ENCODE measurements at regions not wholly inside any gene's neighbourhood (a gene's known extent, or its start where the extent isn't known, plus 50 kb on each side); places are given as distances from the start of the nearest gene placed in this dataset.

- Histone ChIP-seq H3K4me3 (no peak overlapping the region), H3K27ac (no peak overlapping the region), H3K9me2 (ENCODE audit: insufficient read depth) (no peaks in the 10 kb centered on the region), H3K79me2 (ENCODE audit: low read depth) (no peaks in the 10 kb centered on the region), H2AFZ (no peak overlapping the region), H3K9me3 (ENCODE audit: insufficient read depth, low read depth) (no peaks in the 10 kb centered on the region), H3K4me1 (replicated peaks; ENCODE audit: insufficient read depth) (peaks cover under 1% of the 10 kb centered on the region; the same call in 1 of the 2 replicates), H3F3A (ENCODE audit: insufficient read depth, low read depth) (peaks cover 3% of the 10 kb centered on the region; the same call in 1 of the 2 replicates), H4K20me1 (ENCODE audit: insufficient read depth) (no peaks in the 10 kb centered on the region), H3K36me3 (ENCODE audit: low read depth) (no peaks in the 10 kb centered on the region), H3K4me2 (no peak overlapping the region), H3K27me3 (ENCODE audit: insufficient read depth, low read depth) (no peaks in the 10 kb centered on the region)
- no peak for DNase-seq
- ChIA-PET CTCF (interaction anchor here (0.6 to 0.7 kb wide), 2 partner anchors 203 to 1377 kb away, joined by 3 to 7 read pairs; no protein-coding TSS in a partner anchor), POLR2A (ENCODE audit: unreplicated experiment) (no interaction called here)
- BruUV-seq (replicated peaks): no TSS peak
- TF ChIP-seq CTCF (conservative IDR thresholded peaks at IDR 0.05) (no peak), EZH2 (IDR thresholded peaks at IDR 0.05; ENCODE audit: low read depth) (no peak)
- intact Hi-C loops (cut with micrococcal nuclease; ENCODE audit: unreplicated experiment): loop anchor here (5.0 to 10.0 kb wide), 3 partner anchors 440 to 1017 kb away; no protein-coding TSS in a partner anchor
These were observed 133.7 kb upstream of the CDK1 start for GRCh38 chr10:60644436-60645130.

- H3F3A ChIP-seq (ENCODE audit: insufficient read depth, low read depth): peaks cover 3% of the 10 kb centered on the region; the same call in 1 of the 2 replicates
- CTCF ChIA-PET: interaction anchor here (0.7 kb wide), 1 partner anchor 440 kb away, joined by 3 read pairs; no protein-coding TSS in a partner anchor
- H3K4me2 ChIP-seq: no peak overlapping the region
- H3K79me2 ChIP-seq (ENCODE audit: low read depth): no peaks in the 10 kb centered on the region
- no peaks in the 10 kb centered on the region for H3K9me2 ChIP-seq (ENCODE audit: insufficient read depth)
- no peaks in the 10 kb centered on the region for H3K9me3 ChIP-seq (ENCODE audit: insufficient read depth, low read depth)
- no peak overlapping the region for H3K27ac ChIP-seq
- intact Hi-C loops (cut with micrococcal nuclease; ENCODE audit: unreplicated experiment): loop anchor here (10.0 kb wide), 1 partner anchor 439 kb away; no protein-coding TSS in a partner anchor
- no TSS peak for BruUV-seq (replicated peaks)
- no peak for DNase-seq
- TF ChIP-seq EZH2 (IDR thresholded peaks at IDR 0.05; ENCODE audit: low read depth) (no peak), CTCF (conservative IDR thresholded peaks at IDR 0.05) (no peak)
- no peaks in the 10 kb centered on the region for H3K4me1 ChIP-seq (replicated peaks; ENCODE audit: insufficient read depth)
- H3K36me3 ChIP-seq (ENCODE audit: low read depth): no peaks in the 10 kb centered on the region
- H3K27me3 ChIP-seq (ENCODE audit: insufficient read depth, low read depth): no peaks in the 10 kb centered on the region
- H3K4me3 ChIP-seq: no peak overlapping the region
- POLR2A ChIA-PET (ENCODE audit: unreplicated experiment): no interaction called here
- no peaks in the 10 kb centered on the region for H4K20me1 ChIP-seq (ENCODE audit: insufficient read depth)
- no peak overlapping the region for H2AFZ ChIP-seq
These were observed 134.4 kb upstream of the CDK1 start for GRCh38 chr10:60643874-60644273.

GRCh38 chr10:60629332-60629731, 148.9 kb upstream of the CDK1 start:
- Histone ChIP-seq H3K36me3 (ENCODE audit: low read depth) (no peaks in the 10 kb centered on the region), H3K79me2 (ENCODE audit: low read depth) (no peaks in the 10 kb centered on the region), H3K9me3 (ENCODE audit: insufficient read depth, low read depth) (no peaks in the 10 kb centered on the region; the same call in 1 of the 2 replicates), H4K20me1 (ENCODE audit: insufficient read depth) (no peaks in the 10 kb centered on the region), H3K9me2 (ENCODE audit: insufficient read depth) (no peaks in the 10 kb centered on the region), H3K27me3 (ENCODE audit: insufficient read depth, low read depth) (no peaks in the 10 kb centered on the region), H3K4me1 (replicated peaks; ENCODE audit: insufficient read depth) (no peaks in the 10 kb centered on the region), H3F3A (ENCODE audit: insufficient read depth, low read depth) (no peaks in the 10 kb centered on the region), H3K27ac (no peak overlapping the region), H3K4me2 (no peak overlapping the region), H3K4me3 (no peak overlapping the region), H2AFZ (no peak overlapping the region)
- no peak for TF ChIP-seq EZH2 (IDR thresholded peaks at IDR 0.05; ENCODE audit: low read depth)
- no peak for TF ChIP-seq CTCF (conservative IDR thresholded peaks at IDR 0.05)
- ChIA-PET CTCF (no interaction called here), POLR2A (ENCODE audit: unreplicated experiment) (interaction anchor here (0.6 kb wide), 1 partner anchor 1785 kb away, joined by 5 read pairs; no protein-coding TSS in a partner anchor)
- no TSS peak for BruUV-seq (replicated peaks)
- no peak for DNase-seq
- intact Hi-C loops (cut with micrococcal nuclease; ENCODE audit: unreplicated experiment): no loop called here

Measured in PC-9 (cell line).